CD8-positive, alpha-beta memory T cell (primary cell): ENCODE measurements at regions not wholly inside any gene's neighbourhood (a gene's known extent, or its start where the extent isn't known, plus 50 kb on each side); places are given as distances from the start of the nearest gene placed in this dataset.

Experiments
- CTCF ChIA-PET: fragments of 350-600 bp; sonication (Branson Sonifier 250); formaldehyde crosslinking; loops from one replicate; lab custom pipeline; 2021; ENCODE audit warnings: antibody characterized with exemption; lab: Charles Lee
- POLR2A ChIA-PET: fragments of 350-600 bp; sonication (Branson Sonifier 250); formaldehyde crosslinking; loops from one replicate; lab custom pipeline; 2021; ENCODE audit warnings: antibody characterized with exemption; lab: Charles Lee
- DNase-seq, 5 donors: peaks; one replicate each; pipeline versions ENCODE4 v3.0.0 to v3.0.0-alpha.2; 2020 to 2022; ENCODE audit warnings: mixed read lengths in 1 of 5
- H3K27ac ChIP-seq: one replicate; pipeline ENCODE4 v1.7.0; 2013; ENCODE audit warnings: low read depth, mild to moderate bottlenecking, low read length, moderate library complexity
- H3K27me3 ChIP-seq: 2 replicates; pipeline ENCODE4 v1.7.0; 2013; ENCODE audit warnings: low read length, mild to moderate bottlenecking; ENCODE audit not compliant: insufficient read depth, poor library complexity, severe bottlenecking
- H3K36me3 ChIP-seq: 2 replicates; pipeline ENCODE4 v1.7.0; 2013; ENCODE audit warnings: mild to moderate bottlenecking, low read length, moderate library complexity; ENCODE audit not compliant: insufficient read depth
- H3K4me1 ChIP-seq: 2 replicates; pipeline ENCODE4 v1.7.0; 2013; ENCODE audit warnings: mild to moderate bottlenecking, low read length, moderate library complexity; ENCODE audit not compliant: insufficient read depth
- H3K4me3 ChIP-seq: 2 replicates; pipeline ENCODE4 v1.7.0; 2013; ENCODE audit warnings: mild to moderate bottlenecking, low read length
- H3K9me3 ChIP-seq: 2 replicates; pipeline ENCODE4 v1.7.0; 2013; ENCODE audit warnings: mild to moderate bottlenecking, low read length
- H3K27ac Mint-ChIP-seq, 8 donors: one replicate each; pipeline ENCODE4 v1.8.0; 2020 to 2021; ENCODE audit warnings: mixed read lengths in 8 of 8, mild to moderate bottlenecking in 6 of 8, inconsistent platforms in 3 of 8, moderate library complexity in 3 of 8
- H3K27me3 Mint-ChIP-seq, 2 donors: one replicate each; pipeline ENCODE4 v1.8.0; 2020 to 2021; ENCODE audit warnings: mixed read lengths in 2 of 2, mild to moderate bottlenecking in 1 of 2, moderate library complexity in 1 of 2
- H3K36me3 Mint-ChIP-seq, 3 donors: one replicate each; pipeline ENCODE4 v1.8.0; 2020 to 2021; ENCODE audit warnings: mixed read lengths in 3 of 3, inconsistent platforms in 1 of 3, mild to moderate bottlenecking in 1 of 3
- H3K4me1 Mint-ChIP-seq, 3 donors: one replicate each; pipeline ENCODE4 v1.8.0; 2020 to 2021; ENCODE audit warnings: mixed read lengths in 3 of 3, inconsistent platforms in 1 of 3, mild to moderate bottlenecking in 1 of 3
- H3K4me3 Mint-ChIP-seq, 7 donors: one replicate each; pipeline ENCODE4 v1.8.0; 2020 to 2021; ENCODE audit warnings: mixed read lengths in 7 of 7, mild to moderate bottlenecking in 6 of 7, moderate library complexity in 4 of 7, inconsistent platforms in 2 of 7
- H3K9me3 Mint-ChIP-seq, 5 donors: one replicate each; pipeline ENCODE4 v1.8.0; 2020 to 2022; ENCODE audit warnings: mixed read lengths in 5 of 5, mild to moderate bottlenecking in 3 of 5, moderate library complexity in 2 of 5, inconsistent platforms in 1 of 5

- POLR2A ChIA-PET = no interaction called here
- Histone ChIP-seq H3K9me3 (no peaks in the 10 kb centered on the region), H3K36me3 (no peaks in the 10 kb centered on the region), H3K27ac (no peak overlapping the region), H3K4me3 (no peak overlapping the region), H3K27me3 (no peaks in the 10 kb centered on the region), H3K4me1 (no peaks in the 10 kb centered on the region)
- no peaks in the 10 kb centered on the region for H3K4me1 Mint-ChIP-seq
- peaks cover 0 to 4% (median 0%) of the 10 kb centered on the region in 3 donors for H3K36me3 Mint-ChIP-seq
- H3K27me3 Mint-ChIP-seq = no peaks in the 10 kb centered on the region
- H3K9me3 Mint-ChIP-seq = peaks cover 0 to 4% (median 0%) of the 10 kb centered on the region in 5 donors
- CTCF ChIA-PET = no interaction called here
- no peak overlapping the region for H3K27ac Mint-ChIP-seq
- no peak for DNase-seq
- no peak overlapping the region for H3K4me3 Mint-ChIP-seq
These were observed 60.8 kb upstream of the GLS start for GRCh38 chr2:190819840-190820301.

- H3K4me3 Mint-ChIP-seq = no peak overlapping the region
- ChIA-PET CTCF (no interaction called here), POLR2A (no interaction called here)
These were observed 60.2 kb upstream of the GLS start for GRCh38 chr2:190820416-190820815.

GRCh38 chr2:190822043-190822442 is 58.6 kb upstream of the GLS start:
- no peak for DNase-seq
- no peaks in the 10 kb centered on the region for H3K36me3 ChIP-seq
- Mint-ChIP-seq H3K27ac (no peak overlapping the region), H3K4me3 (no peak overlapping the region), H3K36me3 (no peaks in the 10 kb centered on the region), H3K4me1 (no peaks in the 10 kb centered on the region), H3K27me3 (no peaks in the 10 kb centered on the region), H3K9me3 (peaks cover 0 to 4% (median 0%) of the 10 kb centered on the region in 5 donors)
- H3K27ac ChIP-seq = no peak overlapping the region
- ChIA-PET POLR2A (no interaction called here), CTCF (interaction anchor here (1.3 kb wide), 1 partner anchor 9 kb away, joined by 4 read pairs; no protein-coding TSS in a partner anchor)
- no peaks in the 10 kb centered on the region for H3K9me3 ChIP-seq
- no peaks in the 10 kb centered on the region for H3K4me1 ChIP-seq
- no peak overlapping the region for H3K4me3 ChIP-seq
- H3K27me3 ChIP-seq = no peaks in the 10 kb centered on the region

More at GRCh38 chr2:190820416-190820815, 60.2 kb upstream of the GLS start:
- H3K27ac ChIP-seq = no peak overlapping the region
- H3K27me3 ChIP-seq = no peaks in the 10 kb centered on the region
- no peaks in the 10 kb centered on the region for H3K4me1 Mint-ChIP-seq
- H3K27ac Mint-ChIP-seq = no peak overlapping the region
- no peak overlapping the region for H3K4me3 ChIP-seq
- no peaks in the 10 kb centered on the region for H3K9me3 ChIP-seq
- no peaks in the 10 kb centered on the region for H3K36me3 ChIP-seq
- peaks cover 0 to 4% (median 0%) of the 10 kb centered on the region in 5 donors for H3K9me3 Mint-ChIP-seq
- peaks cover 0 to 1% (median 0%) of the 10 kb centered on the region in 3 donors for H3K36me3 Mint-ChIP-seq
- no peak for DNase-seq
- no peaks in the 10 kb centered on the region for H3K4me1 ChIP-seq
- H3K27me3 Mint-ChIP-seq = no peaks in the 10 kb centered on the region

GRCh38 chr2:190827720-190828119 is 52.9 kb upstream of the GLS start:
- POLR2A ChIA-PET = no interaction called here
- Mint-ChIP-seq H3K36me3 (peaks cover 0 to 4% (median 3%) of the 10 kb centered on the region in 3 donors), H3K9me3 (no peaks in the 10 kb centered on the region), H3K4me3 (no peak overlapping the region), H3K4me1 (no peaks in the 10 kb centered on the region), H3K27me3 (peaks cover 0 to 2% of the 10 kb centered on the region in 2 donors), H3K27ac (peak overlapping the region in 1 of 8 donors; percentile 26)
- CTCF ChIA-PET = no interaction called here
- Histone ChIP-seq H3K4me3 (no peak overlapping the region), H3K4me1 (no peaks in the 10 kb centered on the region), H3K27ac (no peak overlapping the region), H3K27me3 (no peaks in the 10 kb centered on the region), H3K36me3 (no peaks in the 10 kb centered on the region), H3K9me3 (no peaks in the 10 kb centered on the region)
- no peak for DNase-seq

GRCh38 chr2:190829642-190830041 is 51.0 kb upstream of the GLS start:
- ChIA-PET CTCF (interaction anchor here (1.4 kb wide), 1 partner anchor 21 kb away, joined by 4 read pairs; no protein-coding TSS in a partner anchor), POLR2A (no interaction called here)
- H3K36me3 Mint-ChIP-seq = peaks cover 0 to 4% (median 3%) of the 10 kb centered on the region in 3 donors
- no peaks in the 10 kb centered on the region for H3K36me3 ChIP-seq
- no peaks in the 10 kb centered on the region for H3K9me3 ChIP-seq
- DNase-seq = no peak
- H3K4me3 Mint-ChIP-seq = no peak overlapping the region
- H3K27me3 ChIP-seq = no peaks in the 10 kb centered on the region
- no peak overlapping the region for H3K4me3 ChIP-seq
- no peaks in the 10 kb centered on the region for H3K4me1 Mint-ChIP-seq
- peaks cover 3% of the 10 kb centered on the region in 2 donors for H3K27me3 Mint-ChIP-seq
- H3K27ac ChIP-seq = no peak overlapping the region
- H3K4me1 ChIP-seq = no peaks in the 10 kb centered on the region
- H3K9me3 Mint-ChIP-seq = no peaks in the 10 kb centered on the region
- no peak overlapping the region for H3K27ac Mint-ChIP-seq
